Hepatocyte (in vitro differentiated cells): ENCODE measurements at regions not wholly inside any gene's neighbourhood (a gene's known extent, or its start where the extent isn't known, plus 50 kb on each side); places are given as distances from the start of the nearest gene placed in this dataset.

Experiments
- EZH2 ChIP-seq: fragments of 200-600 bp; sonication (generic); IDR thresholded peaks from 2 replicates; pipeline ENCODE4 v1.6.1; 2016; ENCODE audit warnings: antibody characterized with exemption, mild to moderate bottlenecking, borderline replicate concordance
- EZH2phosphoT487 ChIP-seq: fragments of 200-600 bp; sonication (generic); IDR thresholded peaks from one replicate; pipeline ENCODE4 v1.6.1; 2018; ENCODE audit warnings: antibody characterized with exemption, mild to moderate bottlenecking, low read depth, moderate library complexity; ENCODE audit not compliant: unreplicated experiment, severe bottlenecking
- TF ChIP-seq, protein P1 (sequence below): fragments of 200-600 bp; sonication (generic); IDR thresholded peaks from 2 replicates; pipeline ENCODE4 v1.5.1; 2016; ENCODE audit warnings: antibody characterized with exemption, mild to moderate bottlenecking; ENCODE audit not compliant: poor library complexity

DNA sequence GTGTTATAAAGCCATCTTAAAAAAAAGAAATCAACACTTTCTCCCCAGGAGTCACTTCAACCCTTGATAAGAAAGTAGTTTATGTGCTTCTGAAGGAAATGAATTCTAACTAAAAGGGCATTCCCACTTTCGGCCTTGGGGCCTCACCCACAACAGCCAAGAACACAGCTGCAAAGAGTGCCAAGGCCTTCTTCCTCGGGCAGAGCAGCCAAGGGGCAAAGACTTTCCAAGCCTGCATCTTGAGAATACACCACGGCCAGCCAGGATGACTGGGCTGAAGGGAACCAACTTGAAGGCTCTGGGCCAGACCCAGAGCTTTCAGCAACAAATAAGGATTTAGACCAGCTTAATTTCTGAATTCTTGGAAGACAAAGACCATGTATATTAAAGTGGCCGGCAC lies 60.4 kb upstream of the FOXN3 start:
- TF ChIP-seq EZH2 (no peak), EZH2phosphoT487 (no peak)
- TF ChIP-seq, protein P1, sequence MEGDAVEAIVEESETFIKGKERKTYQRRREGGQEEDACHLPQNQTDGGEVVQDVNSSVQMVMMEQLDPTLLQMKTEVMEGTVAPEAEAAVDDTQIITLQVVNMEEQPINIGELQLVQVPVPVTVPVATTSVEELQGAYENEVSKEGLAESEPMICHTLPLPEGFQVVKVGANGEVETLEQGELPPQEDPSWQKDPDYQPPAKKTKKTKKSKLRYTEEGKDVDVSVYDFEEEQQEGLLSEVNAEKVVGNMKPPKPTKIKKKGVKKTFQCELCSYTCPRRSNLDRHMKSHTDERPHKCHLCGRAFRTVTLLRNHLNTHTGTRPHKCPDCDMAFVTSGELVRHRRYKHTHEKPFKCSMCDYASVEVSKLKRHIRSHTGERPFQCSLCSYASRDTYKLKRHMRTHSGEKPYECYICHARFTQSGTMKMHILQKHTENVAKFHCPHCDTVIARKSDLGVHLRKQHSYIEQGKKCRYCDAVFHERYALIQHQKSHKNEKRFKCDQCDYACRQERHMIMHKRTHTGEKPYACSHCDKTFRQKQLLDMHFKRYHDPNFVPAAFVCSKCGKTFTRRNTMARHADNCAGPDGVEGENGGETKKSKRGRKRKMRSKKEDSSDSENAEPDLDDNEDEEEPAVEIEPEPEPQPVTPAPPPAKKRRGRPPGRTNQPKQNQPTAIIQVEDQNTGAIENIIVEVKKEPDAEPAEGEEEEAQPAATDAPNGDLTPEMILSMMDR = no peak
